NCI-H2171 treated with DMSO at 0.1 percent for 48 hours (cell line): ENCODE measurements at regions not wholly inside any gene's neighbourhood (a gene's known extent, or its start where the extent isn't known, plus 50 kb on each side); places are given as distances from the start of the nearest gene placed in this dataset.
A peak's percentile ranks its signal among the peaks of the same experiment; 100 is the strongest.

ENCODE experiments used
- DNase-seq: peaks from one replicate; lab custom pipeline; 2025; lab: John Stamatoyannopoulos, UW

- no peak for DNase-seq
These were observed 133.3 kb downstream of the KLF12 start for GRCh38 chr13:74000876-74001275.

GRCh38 chr13:73998631-73999030, 135.6 kb downstream of the KLF12 start:
- DNase-seq, result no peak

GRCh38 chr13:73997964-73998363, 136.2 kb downstream of the KLF12 start:
- DNase-seq, result no peak

GRCh38 chr13:73996569-73996968, 137.6 kb downstream of the KLF12 start:
- no peak for DNase-seq

- DNase-seq, result no peak
These were observed 138.5 kb downstream of the KLF12 start for GRCh38 chr13:73995736-73996135.

GRCh38 chr13:73993661-73994060, 140.5 kb downstream of the KLF12 start:
- DNase-seq, result peak; percentile 5

GRCh38 chr13:73991884-73992283, 142.3 kb downstream of the KLF12 start:
- peak; percentile 44 for DNase-seq

- DNase-seq, result no peak
These were observed 142.8 kb downstream of the KLF12 start for GRCh38 chr13:73991384-73991783.

- no peak for DNase-seq
These were observed 144.9 kb downstream of the KLF12 start for GRCh38 chr13:73989244-73989843.

- DNase-seq, result no peak
These were observed 145.7 kb downstream of the KLF12 start for GRCh38 chr13:73988461-73988860.

GRCh38 chr13:73987618-73988017, 146.6 kb downstream of the KLF12 start:
- no peak for DNase-seq

- no peak for DNase-seq
These were observed 148.4 kb downstream of the KLF12 start for GRCh38 chr13:73985783-73986182.

- no peak for DNase-seq
These were observed 149.1 kb downstream of the KLF12 start for GRCh38 chr13:73984949-73985691.

- no peak for DNase-seq
These were observed 150.0 kb downstream of the KLF12 start for GRCh38 chr13:73984201-73984600.

GRCh38 chr13:73983109-73983508, 151.1 kb downstream of the KLF12 start:
- no peak for DNase-seq

GRCh38 chr13:73981595-73981994, 152.6 kb downstream of the KLF12 start:
- no peak for DNase-seq

GRCh38 chr13:73975767-73976166, 158.4 kb downstream of the KLF12 start:
- DNase-seq, result no peak

- no peak for DNase-seq
These were observed 160.2 kb downstream of the KLF12 start for GRCh38 chr13:73974051-73974450.

GRCh38 chr13:73973156-73973555, 161.0 kb downstream of the KLF12 start:
- DNase-seq, result no peak

GRCh38 chr13:73972545-73972944, 161.7 kb downstream of the KLF12 start:
- DNase-seq, result no peak

- DNase-seq, result no peak
These were observed 162.7 kb downstream of the KLF12 start for GRCh38 chr13:73971481-73971880.

GRCh38 chr13:73970421-73971055, 163.7 kb downstream of the KLF12 start:
- DNase-seq, result no peak

GRCh38 chr13:73967397-73968165, 166.6 kb downstream of the KLF12 start:
- DNase-seq, result no peak
